ENCODE measurements at regions not wholly inside any gene's neighbourhood (a gene's known extent, or its start where the extent isn't known, plus 50 kb on each side); places are given as distances from the start of the nearest gene placed in this dataset.

DNA sequence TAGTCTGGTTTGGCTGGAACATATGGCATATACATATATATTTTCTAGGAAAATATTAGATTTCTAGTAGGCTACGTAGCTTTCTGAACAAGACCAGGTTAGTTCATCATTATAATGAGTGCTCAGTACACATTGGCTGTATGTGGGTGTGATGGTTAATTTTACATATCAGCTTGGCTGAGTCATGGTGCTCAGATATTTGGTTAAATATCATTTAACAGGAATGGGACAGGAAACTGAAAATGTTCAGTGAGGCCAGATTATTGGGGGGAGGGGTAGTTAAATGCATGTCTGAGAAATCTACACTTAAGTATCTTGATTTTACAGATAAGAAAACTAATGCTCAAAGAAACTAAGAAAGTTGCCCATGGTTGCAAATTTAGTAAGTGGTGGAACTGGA is 160.1 kb downstream of the RBMX2 start:
- no peak for TF ChIP-seq TAF1 (conservative IDR thresholded peaks at IDR 0.05)
- TF ChIP-seq YY1 (IDR thresholded peaks at IDR 0.05) = no peak
- TF ChIP-seq, protein P1, sequence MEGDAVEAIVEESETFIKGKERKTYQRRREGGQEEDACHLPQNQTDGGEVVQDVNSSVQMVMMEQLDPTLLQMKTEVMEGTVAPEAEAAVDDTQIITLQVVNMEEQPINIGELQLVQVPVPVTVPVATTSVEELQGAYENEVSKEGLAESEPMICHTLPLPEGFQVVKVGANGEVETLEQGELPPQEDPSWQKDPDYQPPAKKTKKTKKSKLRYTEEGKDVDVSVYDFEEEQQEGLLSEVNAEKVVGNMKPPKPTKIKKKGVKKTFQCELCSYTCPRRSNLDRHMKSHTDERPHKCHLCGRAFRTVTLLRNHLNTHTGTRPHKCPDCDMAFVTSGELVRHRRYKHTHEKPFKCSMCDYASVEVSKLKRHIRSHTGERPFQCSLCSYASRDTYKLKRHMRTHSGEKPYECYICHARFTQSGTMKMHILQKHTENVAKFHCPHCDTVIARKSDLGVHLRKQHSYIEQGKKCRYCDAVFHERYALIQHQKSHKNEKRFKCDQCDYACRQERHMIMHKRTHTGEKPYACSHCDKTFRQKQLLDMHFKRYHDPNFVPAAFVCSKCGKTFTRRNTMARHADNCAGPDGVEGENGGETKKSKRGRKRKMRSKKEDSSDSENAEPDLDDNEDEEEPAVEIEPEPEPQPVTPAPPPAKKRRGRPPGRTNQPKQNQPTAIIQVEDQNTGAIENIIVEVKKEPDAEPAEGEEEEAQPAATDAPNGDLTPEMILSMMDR (IDR thresholded peaks at IDR 0.05; ENCODE audit: low read depth, low read length, missing input control) = no peak
- no peak for TF ChIP-seq FOXA1 (IDR thresholded peaks at IDR 0.05)
- TF ChIP-seq, protein P2, sequence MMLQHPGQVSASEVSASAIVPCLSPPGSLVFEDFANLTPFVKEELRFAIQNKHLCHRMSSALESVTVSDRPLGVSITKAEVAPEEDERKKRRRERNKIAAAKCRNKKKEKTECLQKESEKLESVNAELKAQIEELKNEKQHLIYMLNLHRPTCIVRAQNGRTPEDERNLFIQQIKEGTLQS (IDR thresholded peaks at IDR 0.05) = no peak
- TF ChIP-seq RAD21 (IDR thresholded peaks at IDR 0.05) = no peak
- TF ChIP-seq, protein P3, sequence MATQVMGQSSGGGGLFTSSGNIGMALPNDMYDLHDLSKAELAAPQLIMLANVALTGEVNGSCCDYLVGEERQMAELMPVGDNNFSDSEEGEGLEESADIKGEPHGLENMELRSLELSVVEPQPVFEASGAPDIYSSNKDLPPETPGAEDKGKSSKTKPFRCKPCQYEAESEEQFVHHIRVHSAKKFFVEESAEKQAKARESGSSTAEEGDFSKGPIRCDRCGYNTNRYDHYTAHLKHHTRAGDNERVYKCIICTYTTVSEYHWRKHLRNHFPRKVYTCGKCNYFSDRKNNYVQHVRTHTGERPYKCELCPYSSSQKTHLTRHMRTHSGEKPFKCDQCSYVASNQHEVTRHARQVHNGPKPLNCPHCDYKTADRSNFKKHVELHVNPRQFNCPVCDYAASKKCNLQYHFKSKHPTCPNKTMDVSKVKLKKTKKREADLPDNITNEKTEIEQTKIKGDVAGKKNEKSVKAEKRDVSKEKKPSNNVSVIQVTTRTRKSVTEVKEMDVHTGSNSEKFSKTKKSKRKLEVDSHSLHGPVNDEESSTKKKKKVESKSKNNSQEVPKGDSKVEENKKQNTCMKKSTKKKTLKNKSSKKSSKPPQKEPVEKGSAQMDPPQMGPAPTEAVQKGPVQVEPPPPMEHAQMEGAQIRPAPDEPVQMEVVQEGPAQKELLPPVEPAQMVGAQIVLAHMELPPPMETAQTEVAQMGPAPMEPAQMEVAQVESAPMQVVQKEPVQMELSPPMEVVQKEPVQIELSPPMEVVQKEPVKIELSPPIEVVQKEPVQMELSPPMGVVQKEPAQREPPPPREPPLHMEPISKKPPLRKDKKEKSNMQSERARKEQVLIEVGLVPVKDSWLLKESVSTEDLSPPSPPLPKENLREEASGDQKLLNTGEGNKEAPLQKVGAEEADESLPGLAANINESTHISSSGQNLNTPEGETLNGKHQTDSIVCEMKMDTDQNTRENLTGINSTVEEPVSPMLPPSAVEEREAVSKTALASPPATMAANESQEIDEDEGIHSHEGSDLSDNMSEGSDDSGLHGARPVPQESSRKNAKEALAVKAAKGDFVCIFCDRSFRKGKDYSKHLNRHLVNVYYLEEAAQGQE (IDR thresholded peaks at IDR 0.05) = no peak
